ENCODE measurements at regions not wholly inside any gene's neighbourhood (a gene's known extent, or its start where the extent isn't known, plus 50 kb on each side); places are given as distances from the start of the nearest gene placed in this dataset.

- no peak for DNase-seq
Observed at GRCh38 chr18:10009321-10010144, 95.7 kb downstream of the VAPA start.

GRCh38 chr18:10010611-10011015 is 96.8 kb downstream of the VAPA start:
- DNase-seq = no peak

DNA sequence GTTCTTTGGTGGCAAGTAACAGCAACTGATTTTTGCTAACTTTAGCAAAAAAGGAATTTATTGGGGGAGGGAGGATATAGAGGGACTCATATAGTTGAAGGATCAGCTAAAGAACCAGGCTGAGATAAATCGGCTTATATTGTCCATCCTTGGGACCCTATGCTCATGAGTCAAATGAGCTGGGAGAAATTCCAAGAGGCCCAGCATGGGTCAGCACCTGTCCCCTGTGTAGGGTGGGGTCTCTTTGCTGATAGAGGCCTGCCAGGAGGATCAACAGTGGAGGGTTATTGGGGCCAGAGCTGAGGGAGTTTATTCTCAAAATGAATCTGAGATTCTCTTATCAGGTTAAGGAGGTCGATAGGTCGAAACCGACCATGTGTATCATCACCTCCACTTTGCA is 97.2 kb downstream of the VAPA start:
- DNase-seq = no peak

- DNase-seq = no peak
Observed at GRCh38 chr18:10011751-10012150, 97.9 kb downstream of the VAPA start.

DNA sequence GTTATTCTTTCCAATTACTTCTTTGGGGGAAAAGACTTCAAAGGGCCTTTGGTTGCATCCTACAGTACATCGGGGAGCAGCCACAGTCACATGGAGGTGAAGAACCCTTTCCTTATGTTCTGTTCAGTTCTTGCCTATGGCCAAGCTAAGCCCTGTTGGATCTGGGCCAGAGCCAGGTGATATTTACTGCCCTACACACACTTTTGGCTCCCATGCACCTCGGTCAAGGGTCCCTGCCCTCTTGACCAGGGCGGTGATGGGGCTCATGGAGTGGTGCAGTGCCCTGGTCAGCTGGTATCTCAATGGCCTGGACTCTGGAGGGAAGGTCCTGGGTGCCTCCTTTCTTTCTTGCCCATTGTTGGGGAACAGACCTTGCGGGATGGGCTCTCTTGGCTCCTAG is 98.7 kb downstream of the VAPA start:
- no peak for DNase-seq

DNA sequence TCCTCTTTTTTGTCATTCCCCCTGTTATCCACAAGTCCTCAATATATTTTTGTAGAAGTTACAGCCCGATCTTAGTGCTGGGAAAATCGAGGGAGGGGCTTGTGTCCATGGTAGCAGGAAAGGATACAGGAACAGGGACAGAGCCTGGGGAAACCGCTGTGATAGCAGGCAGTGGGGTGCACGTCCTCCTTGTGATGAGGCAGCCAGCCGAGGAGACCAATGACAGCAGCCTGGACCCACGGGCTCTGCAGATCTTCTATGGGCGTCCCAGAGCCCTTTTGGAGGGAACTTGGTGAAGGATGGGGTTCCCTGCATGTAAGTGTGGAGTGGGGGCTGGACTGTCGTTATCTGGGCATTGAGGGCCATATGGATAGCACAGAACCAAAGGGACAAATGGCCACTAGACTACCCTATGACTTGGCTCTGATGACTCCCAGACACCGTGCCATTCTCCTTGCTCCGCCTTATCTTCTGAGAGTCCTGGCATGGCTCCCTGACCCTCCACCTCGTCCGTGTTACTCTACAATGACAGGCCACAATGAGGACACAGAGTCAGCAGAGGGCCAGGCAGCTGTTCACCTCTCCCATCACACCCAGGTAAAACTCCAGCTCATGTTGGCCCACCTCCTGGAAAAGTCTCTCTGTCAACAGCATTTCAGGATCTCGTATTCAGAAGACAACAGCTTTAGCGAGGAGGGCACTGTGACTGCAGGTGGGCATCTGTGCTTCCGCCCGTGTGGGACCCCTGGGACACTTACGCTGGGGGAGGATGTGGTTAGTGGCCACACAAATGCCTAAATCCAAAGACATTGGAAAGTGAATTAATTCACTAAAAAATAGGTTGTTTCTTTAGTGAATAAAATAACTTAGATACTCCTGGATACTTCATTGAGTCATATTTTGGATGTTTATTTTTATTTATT is 100.1 kb downstream of the VAPA start:
- no peak for DNase-seq

- no peak for DNase-seq
Observed at GRCh38 chr18:10015288-10015701, 101.5 kb downstream of the VAPA start.

DNA sequence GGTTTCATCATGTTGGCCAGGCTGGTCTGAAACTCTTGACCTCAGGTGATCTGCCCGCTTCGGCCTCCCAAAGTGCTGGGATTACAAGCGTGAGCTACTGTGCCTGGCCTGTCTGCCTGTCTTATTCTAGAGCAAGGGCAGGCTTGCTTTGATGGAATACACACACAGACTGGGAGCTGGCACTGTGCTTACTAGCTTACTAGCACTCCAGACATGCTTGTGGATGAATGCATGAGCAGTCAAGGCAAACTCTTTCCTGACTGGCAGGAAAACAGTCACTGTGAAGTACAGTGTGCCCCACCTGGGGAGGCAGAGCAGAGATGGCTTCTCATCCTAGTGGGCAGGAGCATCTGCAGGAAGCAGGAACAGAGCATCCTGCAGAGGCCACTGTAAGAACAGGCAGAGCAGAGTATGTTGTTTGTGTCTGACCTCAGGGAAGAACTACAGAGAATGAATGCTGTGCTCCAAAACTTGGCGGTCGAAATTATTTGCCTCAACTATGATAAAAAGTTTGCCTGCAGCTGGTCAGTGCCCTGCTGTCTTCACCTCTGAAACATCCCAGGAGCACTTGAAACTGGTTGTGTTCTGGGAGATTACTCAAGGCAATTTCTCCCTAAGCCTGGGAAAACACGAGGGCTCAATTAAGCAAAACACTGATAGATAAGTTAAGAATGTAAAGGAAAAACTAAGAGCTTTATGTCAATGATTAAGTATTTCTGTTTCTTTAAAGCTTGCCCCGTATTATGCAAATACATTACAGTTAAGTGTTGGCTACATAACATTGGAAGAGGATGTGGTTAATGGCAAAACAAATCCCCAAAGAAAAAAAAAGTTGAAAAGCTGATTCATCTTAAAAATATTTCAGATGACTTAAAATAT is 102.4 kb downstream of the VAPA start:
- DNase-seq = peak in 1 of 2 experiments; percentile 15

DNA sequence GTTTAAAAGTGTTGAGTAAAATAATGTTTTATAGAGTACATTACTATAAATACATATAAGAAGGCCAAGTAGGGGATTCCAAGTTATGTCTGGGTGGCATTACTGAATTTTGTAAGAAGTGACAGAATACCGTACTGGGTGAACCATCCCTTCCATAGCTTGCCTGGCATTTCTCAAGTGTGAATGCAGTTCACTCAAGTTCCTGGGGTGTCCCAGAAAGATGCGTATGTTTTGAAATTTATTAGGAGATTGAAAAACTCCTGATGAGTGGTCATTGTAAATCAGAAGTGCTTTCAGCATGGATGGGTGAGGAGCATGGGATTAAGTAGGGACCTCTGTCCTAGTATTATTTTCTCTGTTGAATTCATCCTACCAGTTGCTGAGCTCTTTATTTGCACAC is 103.2 kb downstream of the VAPA start:
- no peak for DNase-seq

GRCh38 chr18:10018289-10018688 is 104.5 kb downstream of the VAPA start:
- DNase-seq = no peak

DNA sequence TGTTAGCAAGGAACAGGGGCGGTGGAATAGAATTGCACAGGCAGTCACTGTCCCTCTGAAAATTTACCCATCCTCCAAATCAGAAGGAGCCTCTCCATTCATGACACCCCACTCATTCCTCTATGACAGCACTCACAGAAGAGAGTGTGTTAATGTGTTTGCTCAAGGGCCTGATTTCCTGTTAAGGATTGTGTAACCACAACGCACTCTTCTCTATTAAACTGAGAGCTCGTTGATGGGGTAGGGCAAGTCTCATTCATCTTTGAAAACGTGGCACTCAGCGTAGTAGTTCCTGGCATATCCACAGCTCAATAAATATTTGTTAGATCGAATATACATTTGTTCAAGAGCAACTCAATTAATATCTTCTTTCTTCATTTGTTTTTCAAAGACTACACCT is 106.4 kb downstream of the VAPA start:
- DNase-seq = peak; percentile 38 to 89

GRCh38 chr18:10022365-10022764 is 108.5 kb downstream of the VAPA start:
- DNase-seq = no peak

DNA sequence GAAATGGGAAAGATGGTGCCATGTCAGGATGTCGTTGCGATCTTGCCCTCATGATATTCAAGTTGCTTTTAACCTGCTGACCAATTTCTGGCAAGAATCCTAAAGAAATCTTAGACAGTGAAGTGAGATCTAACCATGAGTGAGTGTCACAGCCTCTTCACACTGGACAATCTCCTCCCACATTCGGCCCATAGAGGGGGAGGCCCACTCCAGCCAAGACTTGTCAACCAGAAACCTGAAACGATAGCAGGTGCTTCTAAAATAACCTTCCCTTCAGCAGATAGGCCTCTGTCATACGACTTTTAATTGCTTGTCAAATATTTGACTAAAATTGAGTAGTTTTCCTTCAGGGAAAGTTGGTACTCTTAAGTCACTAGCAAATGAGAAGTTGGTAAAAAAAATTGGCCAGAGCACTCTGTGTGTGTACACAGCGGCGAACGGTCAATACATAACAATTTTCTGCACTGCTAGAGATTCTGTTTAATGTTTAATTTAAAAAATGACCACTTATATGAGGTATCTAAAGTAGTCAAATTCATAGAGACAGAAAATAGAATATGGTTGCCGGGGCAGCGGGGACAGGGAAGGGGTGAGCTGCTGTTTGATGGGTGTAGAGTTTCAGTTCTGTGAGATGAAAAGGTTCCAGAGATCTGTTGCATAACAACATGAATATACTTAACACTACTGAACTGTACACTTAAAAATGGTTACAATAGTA is 110.2 kb downstream of the VAPA start:
- DNase-seq = peak; percentile 94 to 96

DNA sequence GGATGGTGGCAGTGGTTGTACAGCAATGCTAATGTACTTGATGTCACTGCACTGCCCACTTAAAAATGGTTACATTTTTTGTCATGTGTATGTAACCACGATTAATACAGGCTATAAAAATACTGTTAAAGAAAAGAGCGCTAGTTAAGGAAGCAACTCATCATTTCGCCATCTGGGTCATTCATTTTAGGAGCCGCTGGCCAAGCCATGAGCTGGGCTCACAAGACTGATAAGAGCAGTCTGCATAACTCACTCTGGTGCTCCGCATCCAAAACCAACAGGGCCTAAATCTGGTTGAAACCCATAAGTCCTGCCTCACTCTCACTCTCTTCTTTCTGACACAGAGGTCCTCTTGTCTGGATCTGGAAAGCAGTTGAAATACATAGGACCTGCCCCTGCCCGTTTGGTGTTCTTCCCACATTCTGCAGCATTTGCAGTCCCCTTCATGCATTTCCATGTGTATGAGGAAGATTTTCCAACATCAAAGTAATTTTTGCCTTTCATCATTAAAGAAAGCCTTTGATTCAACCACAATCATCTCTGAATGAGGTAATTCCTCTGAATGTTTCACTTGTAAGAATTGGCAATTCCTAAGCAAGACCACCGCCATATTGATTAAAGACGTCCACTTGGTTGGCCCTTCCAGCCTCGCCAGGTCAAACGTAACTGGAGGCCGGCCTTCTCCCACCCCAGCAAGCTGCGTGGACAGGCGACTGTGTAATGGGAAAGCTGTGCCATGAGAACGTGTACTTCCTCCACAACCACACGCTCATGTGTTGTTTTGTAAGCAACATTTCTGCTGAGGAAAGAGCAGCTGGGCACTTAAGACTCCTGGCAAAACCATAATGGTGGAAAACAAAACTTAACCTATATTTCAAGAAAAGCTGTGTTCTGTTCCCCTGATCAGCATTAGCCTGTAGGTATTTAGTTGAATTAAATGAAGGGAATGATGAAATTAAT is 112.2 kb downstream of the VAPA start:
- no peak for DNase-seq

DNA sequence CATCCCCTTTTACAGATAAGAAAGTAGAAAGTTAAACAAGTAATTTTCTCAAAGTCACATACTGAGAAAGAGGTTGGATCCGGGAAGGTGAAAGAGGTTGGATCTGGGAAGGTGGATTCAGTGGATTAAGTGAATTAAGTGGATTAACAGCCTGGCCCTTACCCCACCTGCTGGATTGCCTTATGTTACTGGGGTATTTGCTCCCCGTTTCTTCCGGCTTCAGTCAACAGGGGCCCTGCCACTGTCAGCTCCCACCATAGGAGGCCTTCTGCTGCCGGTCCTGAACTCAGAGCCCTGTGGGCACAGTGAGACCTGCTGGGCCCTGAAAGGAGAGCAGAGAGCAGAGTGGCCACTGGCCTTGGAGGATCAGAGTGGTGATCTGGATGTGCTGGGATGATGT is 113.2 kb downstream of the VAPA start:
- no peak for DNase-seq

GRCh38 chr18:10027461-10027860 is 113.6 kb downstream of the VAPA start:
- no peak for DNase-seq

- no peak for DNase-seq
Observed at GRCh38 chr18:10029711-10030110, 115.9 kb downstream of the VAPA start.

DNA sequence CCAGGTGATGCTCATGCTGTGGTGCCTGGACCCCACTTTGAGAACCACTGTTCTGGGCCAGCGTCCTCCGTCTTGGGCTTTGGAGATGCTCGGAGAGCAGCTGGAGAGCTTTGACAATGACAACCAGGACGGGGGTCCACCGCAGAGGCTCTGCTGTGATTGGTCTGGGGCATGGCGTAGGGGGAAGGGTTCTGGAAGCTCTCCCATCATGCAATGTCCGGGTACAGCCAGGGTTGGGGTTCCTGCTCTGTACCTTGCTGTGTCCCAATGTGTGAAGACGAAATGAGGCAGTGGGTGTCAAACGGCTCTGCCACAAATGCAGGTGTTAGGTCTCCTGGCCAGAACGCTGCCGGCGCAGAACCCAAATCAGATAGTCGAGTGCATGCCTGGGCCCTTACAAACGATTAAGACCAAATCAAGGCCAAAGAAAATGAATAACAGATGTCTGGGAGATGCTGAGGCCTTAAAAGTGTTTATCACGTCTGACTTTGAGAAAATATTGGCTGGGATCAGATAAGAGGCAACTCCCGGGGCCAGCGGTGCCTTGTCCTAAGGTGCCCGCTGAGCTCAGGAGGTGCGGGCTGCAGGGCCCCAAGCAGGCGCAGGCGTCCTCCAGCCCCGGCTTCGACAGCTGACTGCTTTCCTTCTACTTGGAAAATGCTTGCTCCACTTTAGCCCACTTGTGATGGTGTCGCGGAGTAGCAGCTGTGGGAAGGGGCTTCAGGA is 117.2 kb downstream of the VAPA start:
- no peak for DNase-seq

- DNase-seq = no peak
Observed at GRCh38 chr18:10032331-10033015, 118.7 kb downstream of the VAPA start.

DNA sequence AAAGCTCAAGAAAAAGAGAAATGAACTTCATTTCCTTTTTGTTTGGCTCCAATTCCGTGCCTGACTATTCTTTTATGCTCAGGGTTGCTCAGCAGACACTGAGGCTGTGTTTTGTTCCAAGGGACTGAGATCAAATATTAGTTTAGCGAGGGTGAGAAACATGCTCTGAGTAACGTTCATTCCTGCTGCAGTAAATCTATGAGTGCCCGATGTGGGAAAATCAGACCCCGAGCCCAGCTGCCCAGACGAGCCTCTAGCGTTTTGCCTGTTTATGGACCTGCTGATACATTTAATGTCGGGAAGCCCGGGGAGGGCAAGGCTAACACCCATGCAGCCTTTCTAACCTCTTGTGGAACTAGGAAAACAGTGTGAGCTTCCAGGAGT is 119.2 kb downstream of the VAPA start:
- no peak for DNase-seq

Data from NCI-H2081 (cell line).